A549 (cell line): ENCODE measurements at regions not wholly inside any gene's neighbourhood (a gene's known extent, or its start where the extent isn't known, plus 50 kb on each side); places are given as distances from the start of the nearest gene placed in this dataset.

ENCODE experiments used
- ATAC-seq, 2 experiments: fragments of 200-7000 bp in 1 of 2; fragments of >200 bp in 1 of 2; cut with Nextera tagmentation in 1 of 2; cut with Tn5 transposase in 1 of 2; 3 replicates each; pipeline versions ENCODE4 v1.8.0 to v1.9.1; 2018 to 2020; ENCODE audit warnings: mild to moderate bottlenecking in 1 of 2, moderate library complexity in 1 of 2
- CTCF ChIA-PET: fragments of 300-600 bp; sonication (Branson Sonifier 250); formaldehyde crosslinking; extraction: SDS; loops from one replicate; lab custom pipeline; 2021; ENCODE audit warnings: antibody characterized with exemption, inconsistent platforms; lab: Yijun Ruan, JAX
- POLR2A ChIA-PET: fragments of 350-600 bp; formaldehyde crosslinking; extraction: SDS; loops from one replicate; lab custom pipeline; 2021; ENCODE audit warnings: antibody characterized with exemption, inconsistent platforms; lab: Yijun Ruan, JAX
- DNase-seq, 2 experiments: peaks; one replicate each; pipeline versions ENCODE4 v3.0.0 to v3.0.0-alpha.2; 2011 to 2016; ENCODE audit warnings: low read depth in 1 of 2, low spot score in 1 of 2
- FAIRE-seq: peaks from 2 replicates; lab custom pipeline; 2011; peaks lifted over from hg19 to GRCh38; lab: Jason Lieb, UNC
- H3K27ac ChIP-seq, 2 experiments: fragments of >200 bp; sonication (Bioruptor Twin); formaldehyde crosslinking; 3 replicates each; pipeline ENCODE4 v1.5.1; 2016 to 2017
- H3K4me1 ChIP-seq: fragments of >200 bp; sonication (Bioruptor Twin); formaldehyde crosslinking; 3 replicates; pipeline ENCODE4 v1.6.1; 2016
- H3K4me2 ChIP-seq: fragments of >200 bp; sonication (Bioruptor Twin); formaldehyde crosslinking; 3 replicates; pipeline ENCODE4 v1.6.1; 2016
- H3K4me3 ChIP-seq: fragments of >200 bp; sonication (Bioruptor Twin); formaldehyde crosslinking; 3 replicates; pipeline ENCODE4 v1.5.1; 2016
- H3K9me3 ChIP-seq: fragments of >200 bp; sonication (Bioruptor Twin); formaldehyde crosslinking; 3 replicates; pipeline ENCODE4 v1.6.1; 2016
- BCL3 ChIP-seq: fragments of >200 bp; sonication (Bioruptor Twin); formaldehyde crosslinking; IDR thresholded peaks from 3 replicates; pipeline ENCODE4 v1.6.1; 2016
- CHD2 ChIP-seq: fragments of 150-350 bp; IDR thresholded peaks from 2 replicates; pipeline ENCODE4 v1.6.1; 2014; ENCODE audit warnings: low read length; ENCODE audit not compliant: partially characterized antibody
- CHD4 ChIP-seq: fragments of 200-600 bp; sonication (generic); IDR thresholded peaks from 2 replicates; pipeline ENCODE4 v1.6.1; 2016; ENCODE audit warnings: antibody characterized with exemption, mild to moderate bottlenecking, borderline replicate concordance
- EHF ChIP-seq: fragments of 250-450 bp; sonication (Bioruptor Pico); IDR thresholded peaks from 2 replicates; pipeline ENCODE4 v1.5.0; 2020; ENCODE audit warnings: mild to moderate bottlenecking
- EHMT2 ChIP-seq: fragments of 200-600 bp; sonication (generic); IDR thresholded peaks from 2 replicates; pipeline ENCODE4 v1.6.1; 2016; ENCODE audit warnings: antibody characterized with exemption, low read depth, mild to moderate bottlenecking, moderate library complexity
- EP300 ChIP-seq, 2 experiments: fragments of >200 bp; sonication (Bioruptor Twin); formaldehyde crosslinking; IDR thresholded peaks; 2 replicates in 1 of 2; 3 replicates in 1 of 2; pipeline ENCODE4 v1.6.1; 2016 to 2017
- HOXA7 ChIP-seq: fragments of 250-450 bp; sonication (Bioruptor Pico); IDR thresholded peaks from 2 replicates; pipeline ENCODE4 v1.5.0; 2020; ENCODE audit warnings: mild to moderate bottlenecking, moderate library complexity
- HOXB5 ChIP-seq: fragments of 250-450 bp; sonication (Bioruptor Pico); IDR thresholded peaks from 2 replicates; pipeline ENCODE4 v1.5.0; 2020; ENCODE audit warnings: mild to moderate bottlenecking, moderate library complexity
- KDM5A ChIP-seq: fragments of 200-600 bp; sonication (generic); IDR thresholded peaks from 2 replicates; pipeline ENCODE4 v1.6.1; 2016; ENCODE audit warnings: antibody characterized with exemption, mild to moderate bottlenecking
- MAFK ChIP-seq: fragments of 450-650 bp; IDR thresholded peaks from 2 replicates; pipeline ENCODE4 v1.6.1; 2014; ENCODE audit not compliant: partially characterized antibody
- MAZ ChIP-seq: fragments of 150-350 bp; IDR thresholded peaks from 2 replicates; pipeline ENCODE4 v1.6.1; 2014; ENCODE audit warnings: antibody characterized with exemption, low read depth, low read length, borderline replicate concordance
- PBX3 ChIP-seq: IDR thresholded peaks from 2 replicates; pipeline ENCODE4 v1.6.1; 2012
- PHF8 ChIP-seq: fragments of 200-600 bp; sonication (generic); IDR thresholded peaks from 2 replicates; pipeline ENCODE4 v1.6.1; 2016; ENCODE audit warnings: low read depth, mild to moderate bottlenecking, antibody characterized with exemption, moderate library complexity, borderline replicate concordance
- RARB ChIP-seq: fragments of 250-450 bp; sonication (Bioruptor Pico); IDR thresholded peaks from 2 replicates; pipeline ENCODE4 v1.8.0; 2021; ENCODE audit warnings: mild to moderate bottlenecking, moderate library complexity
- REST ChIP-seq: fragments of 200-600 bp; sonication (generic); IDR thresholded peaks from 2 replicates; pipeline ENCODE4 v1.6.1; 2016; ENCODE audit warnings: antibody characterized with exemption, mild to moderate bottlenecking, moderate library complexity
- SMC3 ChIP-seq: fragments of >200 bp; sonication (Bioruptor Twin); formaldehyde crosslinking; IDR thresholded peaks from 3 replicates; pipeline ENCODE4 v1.6.1; 2018; ENCODE audit warnings: inconsistent platforms
- TFCP2L1 ChIP-seq: fragments of 250-450 bp; sonication (Bioruptor Pico); IDR thresholded peaks from 2 replicates; pipeline ENCODE4 v1.5.0; 2021; ENCODE audit warnings: mild to moderate bottlenecking
- TP53 ChIP-seq: fragments of 250-450 bp; sonication (Bioruptor Pico); IDR thresholded peaks from 2 replicates; pipeline ENCODE4 v1.5.0; 2021; ENCODE audit warnings: mild to moderate bottlenecking, moderate library complexity
- USF2 ChIP-seq: fragments of 450-650 bp; IDR thresholded peaks from 2 replicates; pipeline ENCODE4 v1.6.1; 2014; ENCODE audit warnings: antibody characterized with exemption
- ZC3H11A ChIP-seq: fragments of 450-650 bp; IDR thresholded peaks from 2 replicates; pipeline ENCODE4 v1.6.1; 2014; ENCODE audit warnings: antibody characterized with exemption, mild to moderate bottlenecking
- ZSCAN20 ChIP-seq: fragments of 250-450 bp; sonication (Bioruptor Pico); IDR thresholded peaks from 2 replicates; pipeline ENCODE4 v1.8.0; 2022; ENCODE audit warnings: mild to moderate bottlenecking, moderate library complexity
- WGBS: methylation state at CpG from one replicate; pipeline ENCODE4 v1.1.6; 2017; ENCODE audit errors: missing lambda C conversion rate; 5-methylcytosine and 5-hydroxymethylcytosine counted together

- Histone ChIP-seq H3K9me3 (no peaks in the 10 kb centered on the region), H3K4me1 (no peaks in the 10 kb centered on the region)
- no peak for ATAC-seq
- POLR2A ChIA-PET: no interaction called here
- TF ChIP-seq REST (no peak), HOXA7 (no peak), EHF (no peak), TP53 (CRISPR knock-in tag) (no peak), EP300 (IDR thresholded peaks at IDR 0.05) (no peak), SMC3 (no peak), USF2 (no peak), CHD4 (no peak), ZC3H11A (no peak), ZSCAN20 (CRISPR knock-in tag) (no peak), KDM5A (no peak), BCL3 (no peak), MAZ (no peak), TFCP2L1 (CRISPR knock-in tag) (no peak), PHF8 (no peak), RARB (CRISPR knock-in tag) (no peak)
- TF ChIP-seq, all 56 proteins: peak for 0
- no peak for FAIRE-seq
- WGBS: 56% methylated on average over 5 of the region's 5 CpGs
- Histone ChIP-seq H3K4me3 (no peak overlapping the region), H3K27ac (no peak overlapping the region), H3K4me2 (no peak overlapping the region)
- CTCF ChIA-PET: no interaction called here
- DNase-seq: no peak
These were observed 193.3 kb downstream of the SMC2 start for GRCh38 chr9:104287253-104287878.

GRCh38 chr9:104293877-104294276 is 199.8 kb downstream of the SMC2 start:
- 34% methylated on average over 4 of the region's 4 CpGs for WGBS
- H3K27ac ChIP-seq: no peak overlapping the region
- POLR2A ChIA-PET: no interaction called here
- H3K4me1 ChIP-seq: no peaks in the 10 kb centered on the region
- DNase-seq (no peak), FAIRE-seq (no peak), ATAC-seq (no peak)
- no peak for TF ChIP-seq HOXB5 (CRISPR knock-in tag)
- TF ChIP-seq MAFK: no peak
- TF ChIP-seq PBX3: no peak
- no peak for TF ChIP-seq ZSCAN20 (CRISPR knock-in tag)
- no peak for TF ChIP-seq EHMT2
- no peak for TF ChIP-seq CHD2
- H3K4me3 ChIP-seq: no peak overlapping the region
- CTCF ChIA-PET: no interaction called here
- H3K4me2 ChIP-seq: no peak overlapping the region
- H3K9me3 ChIP-seq: no peaks in the 10 kb centered on the region
